GM21526 (cell line): ENCODE measurements at regions not wholly inside any gene's neighbourhood (a gene's known extent, or its start where the extent isn't known, plus 50 kb on each side); places are given as distances from the start of the nearest gene placed in this dataset.

Experiments
- ATAC-seq: cut with Tn5 transposase; IDR thresholded peaks from one replicate; pipeline ENCODE4 v1.9.1; 2021; ENCODE audit warnings: moderate library complexity; ENCODE audit not compliant: unreplicated experiment, low FRiP score

GRCh38 chr3:69579306-69580041 lies 159.8 kb upstream of the MITF start:
- no peak for ATAC-seq

- ATAC-seq = no peak
Observed at GRCh38 chr3:69569520-69569919, 169.7 kb upstream of the MITF start.

DNA sequence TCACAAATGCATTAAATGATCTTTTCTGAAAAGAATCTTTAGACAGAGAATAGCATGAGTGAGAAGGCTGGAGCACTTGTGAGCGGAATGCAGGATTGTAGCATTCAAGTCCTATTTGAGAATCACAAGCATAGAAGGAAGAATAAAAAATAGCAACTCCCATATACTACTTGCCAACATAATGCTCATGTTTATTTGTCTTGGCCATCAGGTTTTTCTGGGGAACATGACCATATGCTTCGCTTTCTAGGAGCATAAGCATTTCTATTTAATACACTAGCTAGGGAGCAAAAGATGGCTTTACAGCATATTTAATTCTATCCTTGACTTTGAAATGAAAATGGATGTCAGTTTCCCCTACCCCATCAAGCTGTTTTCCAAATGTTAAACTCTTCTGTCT lies 170.3 kb upstream of the MITF start:
- no peak for ATAC-seq

- no peak for ATAC-seq
Observed at GRCh38 chr3:69568458-69568857, 170.8 kb upstream of the MITF start.

DNA sequence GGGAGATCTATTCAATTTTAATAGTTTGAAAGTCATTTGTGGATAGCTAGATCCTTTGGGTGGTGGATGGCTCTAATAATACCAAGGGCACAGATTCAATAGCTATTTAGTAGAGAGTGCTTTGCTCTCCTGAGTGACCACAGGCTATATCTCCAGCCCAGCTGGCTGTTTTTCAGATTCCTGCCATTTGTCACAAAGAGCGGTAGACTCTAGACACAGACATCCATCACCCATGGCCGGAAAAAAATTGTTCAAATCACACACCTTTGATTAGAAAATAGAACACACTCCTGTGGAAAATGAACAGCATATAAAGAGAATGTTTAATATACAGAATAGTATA lies 171.6 kb upstream of the MITF start:
- ATAC-seq = no peak

GRCh38 chr3:69567023-69567709 lies 172.1 kb upstream of the MITF start:
- ATAC-seq = no peak

DNA sequence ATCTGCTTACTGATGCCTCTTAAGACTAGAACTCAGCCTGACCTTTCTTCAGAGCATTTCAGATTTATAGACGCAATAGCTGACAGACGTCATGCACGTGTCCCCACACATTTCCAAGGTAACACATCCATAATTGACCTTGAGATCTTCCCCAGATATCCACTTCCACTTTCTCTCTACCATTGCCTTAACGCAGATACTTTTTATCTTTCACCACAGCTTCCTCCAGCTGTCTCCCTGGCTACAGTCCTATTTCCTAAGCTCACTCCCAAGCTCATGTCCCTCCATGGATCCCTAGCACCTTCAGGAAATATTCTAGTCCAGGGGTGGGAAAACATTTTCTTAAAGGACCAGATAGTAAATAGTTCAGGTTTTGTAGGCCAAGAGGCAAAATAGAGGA lies 173.0 kb upstream of the MITF start:
- ATAC-seq = no peak

- no peak for ATAC-seq
Observed at GRCh38 chr3:69565316-69565715, 173.9 kb upstream of the MITF start.

- no peak for ATAC-seq
Observed at GRCh38 chr3:69563981-69564380, 175.3 kb upstream of the MITF start.

DNA sequence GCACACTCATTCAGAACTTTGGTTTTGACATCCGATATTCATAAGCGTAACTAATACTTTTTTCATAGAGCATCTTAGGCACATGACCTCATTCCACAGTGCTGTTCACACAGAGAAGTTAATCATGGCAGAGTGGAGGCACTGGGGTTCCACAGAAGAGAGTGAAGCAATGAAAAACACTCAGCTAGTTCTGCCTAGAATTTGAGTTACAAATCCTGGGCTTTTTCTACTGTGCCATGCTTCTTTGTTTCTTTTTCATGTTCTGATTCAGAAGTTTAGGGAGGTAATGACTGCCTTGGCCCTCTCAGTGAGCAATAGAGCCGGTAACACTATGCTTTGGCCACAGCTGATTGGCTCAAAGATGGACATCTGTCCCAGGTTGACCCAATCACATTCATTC lies 176.1 kb upstream of the MITF start:
- ATAC-seq = no peak

DNA sequence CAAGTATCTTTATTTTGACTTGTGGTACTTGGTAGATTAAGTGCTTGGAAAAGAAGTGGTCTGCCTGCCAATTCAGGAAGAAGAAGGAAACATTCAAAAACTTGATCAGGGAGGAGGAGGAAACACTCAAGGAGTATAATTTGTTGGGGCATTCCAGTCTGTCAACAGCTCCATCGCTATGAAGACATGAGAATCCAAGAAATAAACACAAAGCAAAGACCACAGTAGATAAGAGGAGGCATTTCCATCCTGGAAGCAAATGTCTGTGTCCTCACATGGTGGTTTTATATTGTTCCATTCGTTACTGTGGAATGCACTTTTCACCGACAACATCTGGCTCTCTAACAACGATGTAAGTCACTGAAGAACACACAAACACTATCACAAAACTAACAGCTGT lies 176.1 kb upstream of the FRMD4B start:
- ATAC-seq = no peak

- ATAC-seq = no peak
Observed at GRCh38 chr3:69560818-69561217, 174.9 kb upstream of the FRMD4B start.

GRCh38 chr3:69560116-69560515 lies 174.2 kb upstream of the FRMD4B start:
- ATAC-seq = no peak

GRCh38 chr3:69558912-69559311 lies 173.0 kb upstream of the FRMD4B start:
- ATAC-seq = no peak

GRCh38 chr3:69554576-69554975 lies 168.7 kb upstream of the FRMD4B start:
- ATAC-seq = no peak

GRCh38 chr3:69553888-69554287 lies 168.0 kb upstream of the FRMD4B start:
- ATAC-seq = no peak

GRCh38 chr3:69547461-69547880 lies 161.6 kb upstream of the FRMD4B start:
- no peak for ATAC-seq

DNA sequence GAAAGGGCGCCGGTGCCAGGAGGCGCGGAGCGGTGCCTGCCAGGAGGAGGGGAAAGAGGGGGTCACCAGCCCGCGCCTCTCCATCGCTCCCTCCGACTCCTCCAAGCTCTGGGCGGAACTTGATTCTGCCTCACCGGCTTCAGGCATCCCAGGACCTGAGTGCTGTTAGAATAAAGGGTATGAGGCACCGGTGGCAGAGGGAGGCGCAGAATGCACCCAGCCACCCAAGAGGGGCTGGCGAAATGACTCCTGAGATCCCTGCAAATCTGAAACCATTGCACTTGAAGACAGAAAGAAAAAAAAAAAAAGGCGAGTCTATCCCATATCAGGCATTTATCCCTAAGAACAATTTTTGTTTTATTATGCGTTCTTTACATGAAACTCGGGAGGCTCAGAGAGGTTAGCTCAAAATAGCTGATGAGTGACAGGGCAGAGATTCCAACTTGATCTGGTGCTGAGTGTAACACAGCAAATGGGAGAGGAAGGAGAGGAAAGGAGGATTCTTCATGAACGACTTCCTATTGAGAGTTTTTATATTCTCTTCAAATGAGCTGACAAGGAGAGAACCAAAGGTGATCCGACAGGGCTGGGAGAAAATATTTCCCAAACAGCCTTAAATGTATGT lies 157.0 kb upstream of the FRMD4B start:
- ATAC-seq = no peak

DNA sequence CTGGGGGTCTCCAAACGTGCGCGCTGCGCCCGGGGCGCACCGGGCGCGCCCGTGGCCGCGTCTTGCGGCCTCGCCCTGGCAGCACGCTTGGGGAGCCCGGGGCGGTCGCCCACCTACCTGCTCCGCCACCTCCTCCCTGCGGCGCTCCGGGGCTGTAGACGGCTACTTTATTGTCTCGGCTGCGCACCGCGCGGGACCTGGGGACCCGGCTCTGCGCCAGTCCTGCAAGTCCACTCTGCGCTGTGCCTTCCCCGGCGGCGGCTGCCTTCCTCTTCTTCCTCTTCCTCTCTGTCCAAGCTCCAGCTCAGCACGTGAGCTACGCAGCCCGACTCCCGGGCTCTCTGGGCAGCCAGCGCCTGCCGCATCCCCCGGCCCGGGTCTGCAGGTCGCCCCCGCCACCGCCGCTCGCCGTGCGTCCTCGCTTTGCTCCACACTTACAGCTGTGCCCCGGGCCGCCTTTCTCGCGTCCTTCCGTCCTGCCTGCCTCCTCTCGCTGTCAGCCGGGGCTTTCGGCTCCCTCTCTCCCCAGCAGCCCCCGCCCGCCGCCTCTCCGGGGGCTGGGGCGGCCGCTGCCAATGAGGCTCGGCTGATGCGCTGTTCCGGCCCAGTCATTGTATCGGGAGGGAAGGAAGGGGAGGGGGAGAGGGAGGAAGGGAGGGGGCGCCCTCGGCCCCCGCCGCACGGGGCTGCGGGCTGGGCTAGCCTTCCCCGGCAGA lies 156.4 kb upstream of the FRMD4B start:
- ATAC-seq = no peak

- no peak for ATAC-seq
Observed at GRCh38 chr3:69541711-69542088, 155.8 kb upstream of the FRMD4B start.
